GM18909 (cell line): ENCODE measurements at regions not wholly inside any gene's neighbourhood (a gene's known extent, or its start where the extent isn't known, plus 50 kb on each side); places are given as distances from the start of the nearest gene placed in this dataset.

ENCODE experiments used
- ATAC-seq: cut with Tn5 transposase; IDR thresholded peaks from one replicate; pipeline ENCODE4 v1.9.1; 2021; ENCODE audit warnings: mild to moderate bottlenecking; ENCODE audit not compliant: unreplicated experiment, poor library complexity

- no peak for ATAC-seq
These were observed 633.8 kb downstream of the SEMA5A start for GRCh38 chr5:8912106-8912505.

GRCh38 chr5:8913522-8913921, 632.4 kb downstream of the SEMA5A start:
- no peak for ATAC-seq

- ATAC-seq = no peak
These were observed 626.8 kb downstream of the SEMA5A start for GRCh38 chr5:8919096-8919495.

- ATAC-seq = no peak
These were observed 622.3 kb downstream of the SEMA5A start for GRCh38 chr5:8923526-8923925.

GRCh38 chr5:8924054-8924793, 621.7 kb downstream of the SEMA5A start:
- no peak for ATAC-seq

GRCh38 chr5:8930021-8930420, 615.9 kb downstream of the SEMA5A start:
- ATAC-seq = no peak

- ATAC-seq = no peak
These were observed 611.4 kb downstream of the SEMA5A start for GRCh38 chr5:8934455-8934854.

GRCh38 chr5:8940934-8941333, 604.9 kb downstream of the SEMA5A start:
- no peak for ATAC-seq

GRCh38 chr5:8943301-8943700, 602.6 kb downstream of the SEMA5A start:
- ATAC-seq = no peak

GRCh38 chr5:8944005-8944404, 601.9 kb downstream of the SEMA5A start:
- ATAC-seq = no peak

GRCh38 chr5:8945972-8946371, 599.9 kb downstream of the SEMA5A start:
- no peak for ATAC-seq

- ATAC-seq = peak; percentile 97
These were observed 596.0 kb downstream of the SEMA5A start for GRCh38 chr5:8949908-8950307.

- ATAC-seq = no peak
These were observed 593.7 kb downstream of the SEMA5A start for GRCh38 chr5:8952147-8952546.

GRCh38 chr5:8953016-8953415, 592.9 kb downstream of the SEMA5A start:
- peak; percentile 37 for ATAC-seq

GRCh38 chr5:8953911-8954438, 591.9 kb downstream of the SEMA5A start:
- ATAC-seq = no peak

GRCh38 chr5:8954801-8955200, 591.1 kb downstream of the SEMA5A start:
- no peak for ATAC-seq

- no peak for ATAC-seq
These were observed 589.2 kb downstream of the SEMA5A start for GRCh38 chr5:8956659-8957058.

- ATAC-seq = no peak
These were observed 587.3 kb downstream of the SEMA5A start for GRCh38 chr5:8958602-8959001.

- no peak for ATAC-seq
These were observed 584.7 kb downstream of the SEMA5A start for GRCh38 chr5:8961219-8961618.

- ATAC-seq = no peak
These were observed 583.9 kb downstream of the SEMA5A start for GRCh38 chr5:8961956-8962355.

- no peak for ATAC-seq
These were observed 564.9 kb downstream of the SEMA5A start for GRCh38 chr5:8981016-8981415.

- no peak for ATAC-seq
These were observed 564.4 kb downstream of the SEMA5A start for GRCh38 chr5:8981496-8981895.
